ENCODE measurements at regions not wholly inside any gene's neighbourhood (a gene's known extent, or its start where the extent isn't known, plus 50 kb on each side); places are given as distances from the start of the nearest gene placed in this dataset.

DNA sequence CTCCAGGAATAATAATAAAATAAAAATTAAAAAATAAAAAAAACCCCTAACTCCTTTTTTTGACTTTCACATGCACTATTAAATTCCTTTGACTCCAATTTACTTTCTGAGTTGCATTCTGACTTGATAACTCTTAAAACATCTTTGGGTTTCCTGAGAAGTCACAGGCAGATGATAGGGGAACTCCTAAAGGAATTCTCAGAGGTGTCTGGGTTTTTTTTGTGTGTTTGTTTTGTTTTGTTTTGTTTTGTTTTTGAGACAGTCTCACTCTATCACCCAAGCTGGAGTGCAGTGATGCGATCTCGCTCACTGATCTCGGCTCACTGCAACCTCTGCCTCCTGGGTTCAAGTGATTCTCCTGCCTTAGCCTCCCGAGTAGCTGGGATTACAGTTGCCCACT lies 52.7 kb upstream of the APBB1IP start:
- no peak for TF ChIP-seq POLR2A (IDR thresholded peaks at IDR 0.05)
- TF ChIP-seq, protein P1, sequence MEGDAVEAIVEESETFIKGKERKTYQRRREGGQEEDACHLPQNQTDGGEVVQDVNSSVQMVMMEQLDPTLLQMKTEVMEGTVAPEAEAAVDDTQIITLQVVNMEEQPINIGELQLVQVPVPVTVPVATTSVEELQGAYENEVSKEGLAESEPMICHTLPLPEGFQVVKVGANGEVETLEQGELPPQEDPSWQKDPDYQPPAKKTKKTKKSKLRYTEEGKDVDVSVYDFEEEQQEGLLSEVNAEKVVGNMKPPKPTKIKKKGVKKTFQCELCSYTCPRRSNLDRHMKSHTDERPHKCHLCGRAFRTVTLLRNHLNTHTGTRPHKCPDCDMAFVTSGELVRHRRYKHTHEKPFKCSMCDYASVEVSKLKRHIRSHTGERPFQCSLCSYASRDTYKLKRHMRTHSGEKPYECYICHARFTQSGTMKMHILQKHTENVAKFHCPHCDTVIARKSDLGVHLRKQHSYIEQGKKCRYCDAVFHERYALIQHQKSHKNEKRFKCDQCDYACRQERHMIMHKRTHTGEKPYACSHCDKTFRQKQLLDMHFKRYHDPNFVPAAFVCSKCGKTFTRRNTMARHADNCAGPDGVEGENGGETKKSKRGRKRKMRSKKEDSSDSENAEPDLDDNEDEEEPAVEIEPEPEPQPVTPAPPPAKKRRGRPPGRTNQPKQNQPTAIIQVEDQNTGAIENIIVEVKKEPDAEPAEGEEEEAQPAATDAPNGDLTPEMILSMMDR (IDR thresholded peaks at IDR 0.05) = no peak
